Lower lobe of right lung (tissue), 2 donors: ENCODE measurements at regions not wholly inside any gene's neighbourhood (a gene's known extent, or its start where the extent isn't known, plus 50 kb on each side); places are given as distances from the start of the nearest gene placed in this dataset.
"Not testable (repeated sequence)": the region's sequence is repeated elsewhere in the genome, so short reads cannot be mapped to it uniquely, and the experiment has no call there.

ENCODE experiments used
- ATAC-seq, 2 donors: fragments of 200-7000 bp; cut with Tn5 transposase; one replicate each; pipeline ENCODE4 v1.9.1; 2020 to 2022; ENCODE audit warnings: mild to moderate bottlenecking in 2 of 2, moderate library complexity in 2 of 2
- DNase-seq: peaks from one replicate; pipeline ENCODE4 v3.0.0-alpha.2; 2020
- H3K27ac ChIP-seq: fragments of 200-600 bp; one replicate; pipeline ENCODE4 v1.8.0; 2022
- H3K27me3 ChIP-seq: fragments of 200-600 bp; one replicate; pipeline ENCODE4 v1.8.0; 2022; ENCODE audit warnings: low read depth
- H3K36me3 ChIP-seq: fragments of 200-600 bp; one replicate; pipeline ENCODE4 v1.8.0; 2022; ENCODE audit warnings: mild to moderate bottlenecking
- H3K4me1 ChIP-seq: fragments of 200-600 bp; one replicate; pipeline ENCODE4 v1.8.0; 2022
- H3K4me3 ChIP-seq: fragments of 200-600 bp; one replicate; pipeline ENCODE4 v1.8.0; 2022; ENCODE audit warnings: mild to moderate bottlenecking
- H3K9me3 ChIP-seq: fragments of 200-600 bp; one replicate; pipeline ENCODE4 v1.8.0; 2022
- CTCF ChIP-seq: fragments of 200-600 bp; IDR thresholded peaks from one replicate; pipeline ENCODE4 v1.8.0; 2022; ENCODE audit warnings: antibody characterized with exemption, mild to moderate bottlenecking
- intact Hi-C: fragments of 100-400 bp; cut with DNase I; formaldehyde crosslinking; loops from one replicate; pipeline ENCODE4 v1.11.0; 2022
- donor health status: DM: no; HTN: yes; CAD: no; lungs with severe emphysema.

GRCh38 chrX:131405497-131405896 lies 116.4 kb upstream of the IGSF1 start:
- Histone ChIP-seq H3K9me3 (no peaks in the 10 kb centered on the region), H3K4me3 (no peak overlapping the region), H3K27me3 (no peaks in the 10 kb centered on the region), H3K36me3 (no peaks in the 10 kb centered on the region), H3K27ac (no peak overlapping the region), H3K4me1 (no peaks in the 10 kb centered on the region)
- intact Hi-C loops, result no loop called here
- ATAC-seq (no peak), DNase-seq (no peak)
- TF ChIP-seq CTCF, result no peak

- Histone ChIP-seq H3K4me1 (no peaks in the 10 kb centered on the region), H3K9me3 (no peaks in the 10 kb centered on the region), H3K27ac (no peak overlapping the region), H3K36me3 (no peaks in the 10 kb centered on the region), H3K4me3 (no peak overlapping the region), H3K27me3 (no peaks in the 10 kb centered on the region)
- intact Hi-C loops, result no loop called here
- TF ChIP-seq CTCF, result no peak
- DNase-seq, result no peak
- no peak for ATAC-seq
These were observed 119.0 kb upstream of the OR13H1 start for GRCh38 chrX:131424895-131425294.

GRCh38 chrX:131430465-131430864 lies 113.4 kb upstream of the OR13H1 start:
- H3K27me3 ChIP-seq, H3K9me3 ChIP-seq, H3K4me1 ChIP-seq, H3K4me3 ChIP-seq, ATAC-seq, DNase-seq, H3K27ac ChIP-seq, H3K36me3 ChIP-seq, intact Hi-C loops: not testable (repeated sequence)

- DNase-seq, result no peak
- intact Hi-C loops, result no loop called here
- Histone ChIP-seq H3K9me3 (no peaks in the 10 kb centered on the region), H3K27ac (no peak overlapping the region), H3K27me3 (no peaks in the 10 kb centered on the region), H3K36me3 (no peaks in the 10 kb centered on the region), H3K4me1 (no peaks in the 10 kb centered on the region), H3K4me3 (no peak overlapping the region)
- no peak for TF ChIP-seq CTCF
- ATAC-seq, result no peak
These were observed 102.8 kb upstream of the OR13H1 start for GRCh38 chrX:131441033-131441432.

GRCh38 chrX:131445955-131446354 lies 97.9 kb upstream of the OR13H1 start:
- Histone ChIP-seq H3K4me3 (no peak overlapping the region), H3K4me1 (no peaks in the 10 kb centered on the region), H3K36me3 (no peaks in the 10 kb centered on the region), H3K27me3 (no peaks in the 10 kb centered on the region), H3K27ac (no peak overlapping the region), H3K9me3 (no peaks in the 10 kb centered on the region)
- intact Hi-C loops, result no loop called here
- no peak for ATAC-seq
- TF ChIP-seq CTCF, result no peak
- DNase-seq, result no peak

GRCh38 chrX:131461855-131462254 lies 82.0 kb upstream of the OR13H1 start:
- ATAC-seq, DNase-seq, H3K36me3 ChIP-seq, H3K27ac ChIP-seq, H3K9me3 ChIP-seq, intact Hi-C loops, H3K4me1 ChIP-seq, H3K27me3 ChIP-seq, H3K4me3 ChIP-seq: not testable (repeated sequence)

- H3K4me3 ChIP-seq, H3K4me1 ChIP-seq, H3K9me3 ChIP-seq, DNase-seq, H3K27me3 ChIP-seq, H3K27ac ChIP-seq, intact Hi-C loops, ATAC-seq, H3K36me3 ChIP-seq: not testable (repeated sequence)
These were observed 70.1 kb upstream of the OR13H1 start for GRCh38 chrX:131473809-131474208.
